A172 (cell line): ENCODE measurements at regions not wholly inside any gene's neighbourhood (a gene's known extent, or its start where the extent isn't known, plus 50 kb on each side); places are given as distances from the start of the nearest gene placed in this dataset.

Experiments used
- DNase-seq: peaks from one replicate; pipeline ENCODE4 v3.0.0-alpha.2; 2015; ENCODE audit warnings: low spot score

DNA sequence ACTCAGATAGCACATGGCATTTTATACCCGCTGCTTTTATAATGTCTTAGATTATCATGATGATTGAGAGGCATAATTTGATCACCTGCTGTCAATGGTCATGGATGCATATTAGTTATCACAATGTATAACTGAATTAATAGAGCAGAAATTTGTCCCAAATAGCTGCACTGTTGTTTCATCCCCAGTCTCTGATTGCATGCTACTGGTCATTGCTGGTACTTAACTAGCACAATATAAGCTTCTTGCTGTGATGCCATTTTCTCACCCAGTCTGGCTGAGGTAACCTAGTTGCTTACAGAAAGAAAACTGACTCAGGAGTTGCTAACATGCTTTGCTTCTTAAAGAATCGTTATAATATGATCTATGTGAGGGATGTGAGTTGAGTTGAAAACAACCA lies 76.8 kb upstream of the PLEKHA5 start:
- DNase-seq: no peak

DNA sequence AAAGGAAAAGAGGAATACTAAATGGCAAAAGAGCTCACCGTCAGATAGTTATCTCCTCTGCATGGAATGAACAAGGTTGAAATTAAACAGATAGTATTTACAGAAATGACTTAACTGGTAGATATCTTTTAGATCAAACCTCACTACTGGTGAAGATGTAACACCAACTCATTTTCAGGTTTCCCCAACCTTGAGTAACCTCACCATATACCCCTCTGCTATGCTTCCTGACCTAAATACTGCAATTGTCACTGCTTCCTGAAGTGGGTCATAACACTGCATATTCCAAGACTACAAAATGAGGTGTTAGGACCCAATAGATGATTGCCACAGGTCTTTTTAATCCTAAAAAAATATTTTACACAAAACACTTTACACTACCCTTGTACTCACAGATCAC lies 76.3 kb upstream of the PLEKHA5 start:
- DNase-seq: no peak

DNA sequence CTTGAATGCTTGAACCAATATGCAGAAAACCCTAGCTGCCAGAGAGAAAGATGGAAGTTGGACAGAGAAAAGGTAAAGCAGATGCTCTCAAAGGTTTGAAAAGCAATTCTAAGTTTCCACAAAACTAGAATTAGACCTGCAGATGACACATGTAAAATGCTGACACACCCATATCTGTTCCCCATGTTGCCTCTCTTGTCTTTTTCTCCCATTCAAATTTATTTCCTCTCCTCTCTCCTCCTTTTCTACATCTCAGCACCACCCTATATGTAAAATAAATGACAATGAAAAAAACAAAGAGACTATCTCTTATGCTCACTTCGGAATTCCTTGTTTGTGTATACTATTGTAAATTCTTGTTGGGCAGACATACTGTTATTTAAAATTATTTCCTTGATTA lies 75.5 kb upstream of the PLEKHA5 start:
- no peak for DNase-seq

GRCh38 chr12:19055589-19055988 lies 73.9 kb upstream of the PLEKHA5 start:
- no peak for DNase-seq

DNA sequence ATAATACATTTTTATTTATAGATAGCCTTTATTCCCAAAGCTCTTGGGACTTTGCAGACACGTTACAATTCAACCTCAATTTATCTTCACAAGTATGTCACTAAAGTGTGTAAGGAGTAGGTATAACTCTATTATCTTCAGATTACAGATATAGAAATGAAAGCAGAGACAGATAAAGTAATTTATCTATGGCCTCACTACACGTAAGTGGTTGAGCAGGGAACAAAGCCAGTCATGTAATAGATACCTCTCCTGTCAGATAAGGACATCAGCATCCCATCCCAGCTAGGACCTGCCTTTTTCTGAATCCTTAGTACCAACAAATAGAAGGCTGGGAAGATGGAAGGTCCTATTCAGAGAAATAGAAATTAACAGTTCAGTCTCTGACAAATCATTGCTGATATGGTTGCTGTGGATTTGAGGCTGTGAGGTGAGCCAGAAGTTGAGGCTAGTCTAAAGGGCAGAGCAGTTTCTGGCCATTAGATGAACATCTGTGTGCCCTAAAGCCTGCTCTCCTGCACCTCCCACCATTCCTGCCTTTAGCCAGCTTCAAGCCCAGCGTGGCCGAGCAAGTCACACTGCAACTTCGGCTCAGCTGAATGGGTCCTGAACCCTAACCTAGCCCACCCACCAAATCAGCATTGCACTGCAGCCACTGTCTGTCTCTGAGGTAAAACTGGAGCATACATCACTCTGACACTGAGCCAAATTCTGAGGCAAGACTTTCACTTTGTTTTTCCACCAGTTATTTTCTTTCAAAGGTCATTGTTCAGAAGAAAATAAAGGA lies 71.1 kb upstream of the PLEKHA5 start:
- DNase-seq: no peak

DNA sequence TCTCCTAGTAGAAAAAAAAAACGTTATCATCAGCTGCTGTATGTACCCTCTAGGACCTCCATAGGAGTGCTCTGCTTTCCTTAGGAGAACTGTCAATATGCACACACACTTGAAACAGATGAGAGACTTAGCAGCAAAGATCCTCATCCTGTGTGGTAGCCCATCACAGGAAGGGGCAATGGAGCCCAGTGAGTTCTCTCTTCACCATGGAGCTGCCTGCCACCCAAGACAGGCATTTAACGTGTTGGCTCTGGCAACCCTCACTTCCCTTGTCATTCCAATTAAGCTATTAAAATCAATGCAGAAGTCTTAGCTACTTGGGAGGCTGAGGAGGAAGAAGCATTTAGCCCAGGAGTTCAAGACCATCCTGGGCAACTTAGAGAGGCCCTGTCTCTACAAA lies 64.8 kb upstream of the PLEKHA5 start:
- no peak for DNase-seq

DNA sequence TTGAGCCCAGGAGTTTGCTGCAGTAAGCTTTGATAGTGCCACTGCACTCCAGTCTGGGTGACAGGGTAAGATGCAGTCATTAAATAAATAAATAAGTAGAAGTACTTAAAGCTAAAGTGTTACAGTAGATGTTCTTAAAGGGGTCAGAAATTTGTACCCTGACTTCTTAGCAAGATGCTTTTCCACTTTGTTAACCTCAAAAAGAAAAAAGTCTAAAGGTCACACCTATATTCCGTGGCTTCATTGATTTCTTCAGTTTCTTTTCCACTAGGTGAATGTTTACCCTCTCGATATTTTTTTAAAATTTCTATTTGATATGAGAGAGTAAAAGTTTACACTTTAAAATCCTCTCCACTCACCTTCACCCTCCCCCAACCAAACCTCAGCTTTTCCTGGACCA lies 64.3 kb upstream of the PLEKHA5 start:
- DNase-seq: no peak

- DNase-seq: no peak
Observed at GRCh38 chr12:19065871-19066270, 63.7 kb upstream of the PLEKHA5 start.

DNA sequence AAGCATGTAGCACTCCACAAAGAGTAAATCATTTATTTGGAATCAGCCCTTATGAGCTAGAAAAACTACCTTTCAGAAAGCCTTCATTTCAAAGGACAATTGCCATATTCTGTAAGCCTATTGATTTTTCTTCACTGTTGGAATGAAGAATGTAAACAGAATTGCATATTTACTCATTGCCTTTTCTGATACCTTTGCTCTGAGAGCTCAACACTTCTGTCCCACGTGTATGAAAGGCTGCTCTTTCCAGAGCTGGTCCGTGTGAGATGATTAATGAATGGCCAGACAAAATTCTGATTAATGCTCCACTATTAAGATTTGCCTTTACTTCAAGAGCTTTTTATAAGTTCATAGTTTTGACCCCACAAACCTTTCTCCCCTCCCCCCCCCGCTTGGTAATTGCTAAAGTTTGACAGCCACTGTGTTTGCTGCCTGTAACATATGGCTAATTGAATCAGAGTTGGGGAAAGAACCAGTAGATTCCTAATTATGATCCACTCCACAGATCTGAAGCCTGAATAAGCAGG lies 63.0 kb upstream of the PLEKHA5 start:
- DNase-seq: no peak

- DNase-seq: no peak
Observed at GRCh38 chr12:19068137-19068536, 61.4 kb upstream of the PLEKHA5 start.

GRCh38 chr12:19070341-19070740 lies 59.2 kb upstream of the PLEKHA5 start:
- no peak for DNase-seq

GRCh38 chr12:19074700-19075099 lies 54.8 kb upstream of the PLEKHA5 start:
- DNase-seq: no peak

DNA sequence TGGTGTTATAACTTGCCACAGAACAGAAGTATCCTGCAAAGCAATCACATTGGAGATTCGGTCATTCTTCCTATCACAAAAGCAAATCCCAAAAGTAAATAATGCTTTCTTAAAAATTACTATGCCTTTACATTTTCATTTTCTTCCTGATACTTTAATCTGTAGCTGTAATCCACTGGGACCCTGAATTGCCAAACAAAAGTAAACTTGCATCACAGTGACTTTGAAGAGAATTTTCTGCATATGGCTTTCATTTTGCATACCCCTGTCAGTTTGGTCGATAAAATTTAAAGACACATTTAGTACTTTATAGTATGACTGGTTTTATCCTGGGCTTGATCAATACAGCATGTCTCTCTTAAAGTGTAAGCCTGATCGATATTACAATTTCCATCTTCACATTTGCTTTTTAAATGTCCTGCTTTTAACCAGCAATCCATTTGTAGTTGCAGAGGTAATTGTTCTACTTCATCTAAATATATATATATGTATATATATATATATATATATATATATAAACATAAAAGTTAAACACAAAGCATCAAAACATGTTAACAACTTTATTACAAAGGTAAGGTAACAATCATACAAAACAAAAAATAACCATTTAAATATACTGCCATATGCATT lies 53.7 kb upstream of the PLEKHA5 start:
- DNase-seq: no peak
